HT1080 (cell line): ENCODE measurements at regions not wholly inside any gene's neighbourhood (a gene's known extent, or its start where the extent isn't known, plus 50 kb on each side); places are given as distances from the start of the nearest gene placed in this dataset.
A peak's percentile ranks its signal among the peaks of the same experiment; 100 is the strongest.
"Not testable (repeated sequence)": the region's sequence is repeated elsewhere in the genome, so short reads cannot be mapped to it uniquely, and the experiment has no call there.

ENCODE experiments used
- DNase-seq: peaks from one replicate; pipeline ENCODE4 v3.0.0-alpha.2; 2015; ENCODE audit warnings: low read depth

- DNase-seq, result no peak
Observed at GRCh38 chr18:57882465-57882864, 79.3 kb upstream of the ATP8B1 start.

GRCh38 chr18:57881818-57882413 is 78.8 kb upstream of the ATP8B1 start:
- DNase-seq, result peak; percentile 63

- DNase-seq, result not testable (repeated sequence)
Observed at GRCh38 chr18:57879924-57880323, 76.8 kb upstream of the ATP8B1 start.

GRCh38 chr18:57869221-57869620 is 66.1 kb upstream of the ATP8B1 start:
- DNase-seq, result no peak

- DNase-seq, result no peak
Observed at GRCh38 chr18:57866355-57866754, 63.2 kb upstream of the ATP8B1 start.

GRCh38 chr18:57864615-57865121 is 61.6 kb upstream of the ATP8B1 start:
- no peak for DNase-seq

GRCh38 chr18:57863706-57864105 is 60.6 kb upstream of the ATP8B1 start:
- DNase-seq, result peak; percentile 43

GRCh38 chr18:57859314-57859713 is 56.2 kb upstream of the ATP8B1 start:
- peak; percentile 21 for DNase-seq

GRCh38 chr18:57856557-57857280 is 53.6 kb upstream of the ATP8B1 start:
- no peak for DNase-seq

- DNase-seq, result no peak
Observed at GRCh38 chr18:57856128-57856527, 53.0 kb upstream of the ATP8B1 start.

GRCh38 chr18:57855551-57855950 is 52.4 kb upstream of the ATP8B1 start:
- no peak for DNase-seq

- DNase-seq, result no peak
Observed at GRCh38 chr18:57854726-57855125, 51.6 kb upstream of the ATP8B1 start.

- DNase-seq, result no peak
Observed at GRCh38 chr18:57853864-57854263, 50.7 kb upstream of the ATP8B1 start.

GRCh38 chr18:57853133-57853532 is 50.0 kb upstream of the ATP8B1 start:
- DNase-seq, result no peak
